SJSA1 (cell line): ENCODE measurements at regions not wholly inside any gene's neighbourhood (a gene's known extent, or its start where the extent isn't known, plus 50 kb on each side); places are given as distances from the start of the nearest gene placed in this dataset.
"Not testable (repeated sequence)": the region's sequence is repeated elsewhere in the genome, so short reads cannot be mapped to it uniquely, and the experiment has no call there.

ENCODE experiments used
- DNase-seq, 2 experiments: peaks; one replicate each; pipeline ENCODE4 v3.0.0-alpha.2; 2015 to 2020; ENCODE audit warnings: low spot score in 2 of 2, low read depth in 1 of 2
- H3K27ac ChIP-seq: fragments of 250-450 bp; sonication (Bioruptor Pico); 2 replicates; pipeline ENCODE4 v1.5.1; 2020; ENCODE audit warnings: mild to moderate bottlenecking, moderate library complexity
- H3K27me3 ChIP-seq: fragments of 250-450 bp; sonication (Bioruptor Pico); replicated peaks from 2 replicates; pipeline ENCODE4 v1.5.1; 2020; ENCODE audit warnings: mild to moderate bottlenecking, moderate library complexity
- H3K36me3 ChIP-seq: fragments of 250-450 bp; sonication (Bioruptor Pico); 2 replicates; pipeline ENCODE4 v1.5.1; 2020; ENCODE audit warnings: mild to moderate bottlenecking
- H3K4me1 ChIP-seq: fragments of 250-450 bp; sonication (Bioruptor Pico); replicated peaks from 2 replicates; pipeline ENCODE4 v1.6.1; 2021; ENCODE audit warnings: mild to moderate bottlenecking
- H3K4me3 ChIP-seq: fragments of 250-450 bp; sonication (Bioruptor Pico); 2 replicates; pipeline ENCODE4 v1.5.1; 2020; ENCODE audit warnings: mild to moderate bottlenecking
- H3K9me3 ChIP-seq: fragments of 250-450 bp; sonication (Bioruptor Pico); replicated peaks from 2 replicates; pipeline ENCODE4 v1.5.1; 2020; ENCODE audit warnings: mild to moderate bottlenecking

GRCh38 chr9:40930426-40930825, 198.1 kb downstream of the FOXD4L6 start:
- peaks cover 11% of the 10 kb centered on the region for H3K9me3 ChIP-seq
- DNase-seq, H3K36me3 ChIP-seq, H3K4me1 ChIP-seq, H3K4me3 ChIP-seq, H3K27ac ChIP-seq, H3K27me3 ChIP-seq: not testable (repeated sequence)

GRCh38 chr9:40929488-40929845, 199.0 kb downstream of the FOXD4L6 start:
- H3K27me3 ChIP-seq, H3K4me1 ChIP-seq, H3K4me3 ChIP-seq, H3K36me3 ChIP-seq, H3K27ac ChIP-seq, DNase-seq: not testable (repeated sequence)
- H3K9me3 ChIP-seq, result peaks cover 13% of the 10 kb centered on the region

- Histone ChIP-seq H3K9me3 (peaks cover 13% of the 10 kb centered on the region), H3K4me3 (no peak overlapping the region), H3K4me1 (no peaks in the 10 kb centered on the region), H3K27me3 (no peaks in the 10 kb centered on the region), H3K27ac (no peak overlapping the region), H3K36me3 (no peaks in the 10 kb centered on the region)
- DNase-seq, result no peak
These were observed 199.5 kb downstream of the FOXD4L6 start for GRCh38 chr9:40928803-40929487.

GRCh38 chr9:40927851-40928802, 200.4 kb downstream of the FOXD4L6 start:
- H3K9me3 ChIP-seq, result peaks cover 13% of the 10 kb centered on the region
- DNase-seq, result no peak
- H3K4me3 ChIP-seq, result no peak overlapping the region
- H3K27me3 ChIP-seq, result no peaks in the 10 kb centered on the region
- no peaks in the 10 kb centered on the region for H3K36me3 ChIP-seq
- H3K4me1 ChIP-seq, result no peaks in the 10 kb centered on the region
- H3K27ac ChIP-seq, result no peak overlapping the region

GRCh38 chr9:40927260-40927631, 201.2 kb downstream of the FOXD4L6 start:
- Histone ChIP-seq H3K27me3 (no peaks in the 10 kb centered on the region), H3K9me3 (peaks cover 13% of the 10 kb centered on the region), H3K4me3 (no peak overlapping the region), H3K4me1 (no peaks in the 10 kb centered on the region), H3K27ac (no peak overlapping the region), H3K36me3 (no peaks in the 10 kb centered on the region)
- no peak for DNase-seq

- H3K9me3 ChIP-seq, result peaks cover 13% of the 10 kb centered on the region
- no peaks in the 10 kb centered on the region for H3K4me1 ChIP-seq
- no peaks in the 10 kb centered on the region for H3K27me3 ChIP-seq
- DNase-seq, result no peak
- no peaks in the 10 kb centered on the region for H3K36me3 ChIP-seq
- no peak overlapping the region for H3K27ac ChIP-seq
- no peak overlapping the region for H3K4me3 ChIP-seq
These were observed 201.8 kb downstream of the FOXD4L6 start for GRCh38 chr9:40926404-40927259.

GRCh38 chr9:40925149-40925548, 203.3 kb downstream of the FOXD4L6 start:
- Histone ChIP-seq H3K27me3 (no peaks in the 10 kb centered on the region), H3K4me3 (no peak overlapping the region), H3K4me1 (no peaks in the 10 kb centered on the region), H3K27ac (no peak overlapping the region), H3K9me3 (peaks cover 13% of the 10 kb centered on the region), H3K36me3 (no peaks in the 10 kb centered on the region)
- no peak for DNase-seq

- not testable (repeated sequence) for H3K4me3 ChIP-seq, DNase-seq, H3K27me3 ChIP-seq
These were observed 212.1 kb downstream of the FOXD4L6 start for GRCh38 chr9:40916399-40916783.

GRCh38 chr9:40915660-40916398, 212.7 kb downstream of the FOXD4L6 start:
- H3K36me3 ChIP-seq, DNase-seq, H3K27ac ChIP-seq, H3K27me3 ChIP-seq, H3K4me1 ChIP-seq, H3K4me3 ChIP-seq: not testable (repeated sequence)
- H3K9me3 ChIP-seq, result peaks cover 18% of the 10 kb centered on the region

More at GRCh38 chr9:40916399-40916783, 212.1 kb downstream of the FOXD4L6 start:
- not testable (repeated sequence) for H3K27ac ChIP-seq, H3K4me1 ChIP-seq, H3K36me3 ChIP-seq
- H3K9me3 ChIP-seq, result peaks cover 18% of the 10 kb centered on the region

GRCh38 chr9:40914772-40915659, 213.5 kb downstream of the FOXD4L6 start:
- no peak for DNase-seq
- Histone ChIP-seq H3K4me1 (no peaks in the 10 kb centered on the region), H3K9me3 (peaks cover 18% of the 10 kb centered on the region), H3K27me3 (no peaks in the 10 kb centered on the region), H3K36me3 (no peaks in the 10 kb centered on the region; the same call in 1 of the 2 replicates), H3K4me3 (no peak overlapping the region), H3K27ac (no peak overlapping the region)

GRCh38 chr9:40913928-40914673, 214.4 kb downstream of the FOXD4L6 start:
- H3K36me3 ChIP-seq, result no peaks in the 10 kb centered on the region; the same call in 1 of the 2 replicates
- H3K4me1 ChIP-seq, result no peaks in the 10 kb centered on the region
- H3K4me3 ChIP-seq, result no peak overlapping the region
- H3K27ac ChIP-seq, result no peak overlapping the region
- no peaks in the 10 kb centered on the region for H3K27me3 ChIP-seq
- DNase-seq, result no peak
- peaks cover 18% of the 10 kb centered on the region for H3K9me3 ChIP-seq
